HG02610 (cell line): ENCODE measurements at regions not wholly inside any gene's neighbourhood (a gene's known extent, or its start where the extent isn't known, plus 50 kb on each side); places are given as distances from the start of the nearest gene placed in this dataset.

Experiments
- ATAC-seq: cut with Tn5 transposase; IDR thresholded peaks from one replicate; pipeline ENCODE4 v1.9.1; 2021; ENCODE audit warnings: mild to moderate bottlenecking, moderate library complexity; ENCODE audit not compliant: unreplicated experiment

DNA sequence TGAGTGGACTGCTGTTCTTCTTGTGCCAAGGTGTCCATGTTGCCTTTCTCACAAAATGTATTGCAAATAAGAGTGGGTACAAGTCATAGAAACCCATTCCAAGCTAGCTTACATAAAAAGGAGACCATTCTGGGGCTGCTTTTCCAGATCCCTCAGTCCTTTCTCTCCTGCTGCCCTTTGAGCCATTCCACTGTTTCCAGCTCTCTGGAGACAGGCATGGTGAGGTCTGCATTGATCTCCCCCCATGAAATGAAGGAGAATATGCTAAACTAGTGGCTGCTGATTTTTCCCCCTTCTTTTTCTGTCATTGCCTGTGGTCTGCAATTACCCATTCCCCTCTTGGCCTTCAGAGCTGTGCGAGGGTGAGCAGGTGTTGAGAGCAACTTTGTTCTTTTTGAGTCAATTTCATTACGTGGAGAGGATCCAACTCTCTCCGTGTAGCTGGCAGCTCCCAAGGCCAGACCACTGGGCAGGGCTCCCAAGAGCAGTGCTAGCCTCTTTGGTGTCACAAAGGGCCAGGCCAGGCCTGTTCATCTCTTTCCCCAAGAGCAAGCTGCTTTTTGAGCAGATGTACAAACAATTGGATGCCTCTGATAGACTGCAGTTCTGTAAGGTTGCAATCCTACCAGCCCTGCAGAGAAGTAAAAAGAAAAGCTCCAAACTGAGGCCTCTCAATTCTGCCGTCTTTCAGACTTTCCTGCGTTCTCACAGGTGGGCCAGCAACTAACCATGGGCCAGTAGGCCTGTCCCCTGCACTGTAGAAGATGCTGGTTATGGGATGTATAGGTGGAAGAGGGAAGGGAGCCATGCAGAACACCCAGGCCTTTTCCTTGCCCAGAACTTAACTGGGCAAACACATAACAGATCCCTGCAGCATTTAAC is 96.1 kb upstream of the ARMC2 start:
- ATAC-seq: no peak

DNA sequence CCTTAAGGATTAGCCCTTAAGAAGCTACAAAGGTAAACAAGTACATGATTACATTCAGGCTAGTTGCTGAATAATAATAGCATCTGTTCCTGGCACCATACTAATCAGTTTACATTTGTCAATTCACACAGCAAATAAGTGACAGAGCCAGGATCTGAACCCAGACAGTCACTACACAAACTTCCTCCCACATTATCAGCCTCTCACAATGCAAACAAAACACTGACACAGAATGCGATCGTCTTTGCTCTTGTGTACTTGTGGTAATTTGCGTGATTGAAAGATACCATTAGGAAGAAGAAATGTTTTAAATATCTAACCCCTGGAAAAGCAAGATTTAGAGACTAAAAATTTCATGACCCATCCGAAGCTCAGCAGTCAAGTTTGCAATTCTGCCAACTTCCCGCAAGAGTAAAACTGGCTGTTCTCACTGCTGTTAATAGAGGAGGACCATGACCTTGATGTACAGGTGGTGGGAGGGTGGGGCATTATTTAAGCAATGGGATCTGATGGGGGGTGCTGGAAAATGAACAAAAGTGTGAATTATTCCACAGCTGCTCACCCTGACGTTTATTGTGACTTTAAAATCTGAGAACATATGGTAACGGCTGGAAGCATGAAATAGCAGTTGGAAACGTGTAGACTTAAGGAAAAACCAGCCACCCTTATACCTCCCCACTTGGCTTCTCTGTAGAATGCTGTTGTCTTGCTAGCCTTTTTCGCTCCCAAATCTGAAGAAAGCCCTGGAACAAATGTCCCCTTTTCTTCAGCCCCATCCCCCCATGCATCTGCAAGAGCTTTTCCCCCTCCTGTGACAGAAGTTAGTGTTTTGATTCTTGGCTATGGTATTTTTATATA is 95.3 kb upstream of the ARMC2 start:
- ATAC-seq: no peak

DNA sequence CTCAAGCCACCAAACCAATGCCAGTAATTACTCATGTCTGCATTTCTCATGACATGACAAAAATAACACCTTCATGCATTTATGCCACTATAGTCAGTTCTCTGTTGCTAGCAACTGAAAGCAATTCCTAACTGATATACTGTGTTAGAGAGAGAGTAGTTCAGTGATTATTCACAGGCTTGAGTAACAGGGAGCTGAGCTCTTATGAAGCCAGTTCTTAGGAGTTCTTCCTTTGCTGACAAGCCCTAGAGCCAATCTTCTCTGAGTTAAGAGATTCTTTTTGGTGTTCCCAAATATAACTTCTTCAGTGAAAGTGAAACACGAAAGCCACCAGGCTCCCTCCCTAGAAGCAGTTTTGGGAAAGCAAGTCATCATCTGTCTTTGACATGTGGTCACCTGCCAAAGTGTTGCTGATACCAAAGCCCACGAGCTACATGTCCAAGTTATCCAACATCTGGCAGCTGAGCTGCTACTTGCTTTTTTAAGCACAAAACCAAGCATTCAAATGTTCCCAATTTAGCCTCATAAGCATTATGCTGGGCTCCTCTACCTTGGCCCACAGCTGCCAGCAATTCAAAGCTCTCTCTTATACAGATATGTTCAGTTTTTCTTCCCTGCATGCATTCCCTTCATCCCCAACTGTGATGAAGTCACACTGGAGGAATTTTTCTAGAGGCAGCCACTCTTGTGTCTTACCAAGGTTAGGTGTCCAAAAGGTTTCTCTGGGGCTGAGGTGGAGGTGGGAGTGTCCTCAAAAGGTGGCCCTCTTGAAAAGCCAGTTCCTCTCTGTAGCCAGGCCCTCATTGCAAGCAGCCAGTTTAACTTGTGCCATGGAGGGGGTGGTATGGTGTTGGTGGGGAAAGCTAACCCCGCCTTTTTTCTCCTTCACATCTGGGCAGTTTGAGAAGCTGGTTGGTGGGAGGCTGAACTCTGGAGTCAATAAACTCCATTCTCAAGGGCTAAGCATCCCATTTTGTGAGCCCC is 92.7 kb upstream of the ARMC2 start:
- no peak for ATAC-seq

DNA sequence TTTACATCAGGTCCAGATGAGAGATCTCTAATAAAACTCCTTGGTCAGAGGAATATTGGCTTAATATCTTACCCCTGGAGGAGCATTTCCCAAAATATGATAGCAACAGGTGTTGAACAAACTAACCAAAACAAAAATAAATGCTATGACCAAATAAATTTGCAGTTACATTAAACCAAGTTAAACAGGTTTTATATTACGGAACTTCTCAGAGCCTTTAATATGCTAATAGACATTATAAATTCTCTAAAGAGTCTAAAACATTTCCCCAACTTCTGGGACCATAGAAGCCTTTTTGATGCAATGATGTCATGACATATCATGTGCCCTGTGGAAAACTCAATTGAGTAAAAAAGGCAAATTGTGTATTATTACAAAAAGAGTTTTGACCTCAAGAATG is 90.9 kb upstream of the ARMC2 start:
- no peak for ATAC-seq

DNA sequence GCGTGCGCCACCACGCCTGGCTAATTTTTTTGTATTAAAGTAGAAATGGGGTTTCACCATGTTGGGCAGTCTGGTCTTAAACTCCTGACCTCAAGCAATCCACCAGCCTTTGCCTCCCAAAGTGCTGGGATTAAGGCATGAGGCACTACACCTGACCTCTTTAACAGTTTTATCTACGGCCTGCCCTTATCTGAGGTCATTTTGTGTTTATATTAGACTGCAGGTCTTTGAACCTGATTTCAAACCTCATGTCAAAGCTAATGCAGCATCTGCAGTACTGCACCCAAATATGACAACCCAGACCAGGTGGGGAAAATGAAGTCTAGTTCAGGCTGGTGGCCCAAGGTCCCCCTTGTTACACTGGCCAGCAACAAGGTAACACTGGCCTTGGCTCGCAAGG is 89.3 kb upstream of the ARMC2 start:
- no peak for ATAC-seq

DNA sequence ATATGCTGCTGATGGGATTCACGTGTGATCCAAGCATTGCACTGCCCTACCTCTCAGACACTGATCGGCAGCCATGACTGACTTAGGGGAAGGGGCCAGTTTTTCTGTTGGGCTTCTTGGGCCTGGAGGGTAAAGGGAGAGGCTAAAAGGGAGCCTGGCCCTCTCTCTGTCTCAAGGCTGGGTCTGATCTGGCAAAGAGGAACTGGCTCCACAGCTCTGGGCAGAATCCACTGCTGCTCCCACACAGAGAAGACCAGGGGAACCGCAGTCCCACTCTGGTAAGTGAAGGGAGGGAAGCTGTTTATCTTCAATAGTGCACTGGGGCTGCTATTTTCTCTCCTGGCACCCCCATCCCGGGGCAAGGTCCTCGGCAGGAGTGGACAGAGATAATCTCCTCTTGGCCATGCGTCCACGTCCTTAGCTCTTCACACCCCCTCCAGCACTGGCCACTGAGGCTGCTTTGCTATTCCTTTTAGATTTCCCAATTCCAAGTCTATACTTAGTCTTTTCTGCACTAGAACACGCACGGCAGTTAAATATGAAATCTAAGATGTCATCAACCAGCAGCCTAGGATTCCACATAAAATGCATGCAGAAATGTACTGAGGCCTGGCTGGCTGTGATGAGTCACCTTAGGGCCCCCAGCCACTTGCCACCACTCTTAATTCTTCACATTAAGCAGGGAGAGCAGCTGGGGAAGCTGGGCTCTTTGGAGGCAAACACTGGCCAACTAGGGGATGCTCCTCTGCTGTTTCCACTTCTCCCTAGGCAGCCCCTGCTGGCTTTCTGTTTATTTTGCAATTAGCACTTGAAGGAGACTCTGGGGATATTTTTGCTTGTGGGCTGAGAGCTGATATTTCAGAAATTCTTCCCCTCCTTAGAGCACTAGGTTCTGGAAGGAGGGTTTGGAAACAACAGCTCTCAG is 87.8 kb upstream of the ARMC2 start:
- ATAC-seq: no peak

DNA sequence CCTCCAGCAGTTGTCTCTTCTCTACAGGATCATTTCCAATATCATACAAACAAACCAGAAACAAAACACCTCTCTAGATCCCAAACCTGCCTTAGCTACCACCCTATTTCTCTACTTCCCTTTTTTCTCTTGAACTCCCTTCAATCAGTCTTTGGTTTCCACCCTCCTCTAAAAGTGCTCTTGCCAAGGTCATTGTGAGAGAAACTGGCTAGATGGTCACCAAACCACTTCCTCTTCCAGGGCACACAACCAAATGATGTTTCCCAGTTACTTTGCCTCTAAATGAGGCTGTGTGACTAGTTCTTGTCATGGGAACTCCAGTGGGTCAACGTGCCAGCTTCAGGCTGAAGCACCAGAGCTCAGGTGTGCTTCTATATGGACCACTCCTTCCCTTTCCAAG is 85.8 kb upstream of the ARMC2 start:
- ATAC-seq: no peak

DNA sequence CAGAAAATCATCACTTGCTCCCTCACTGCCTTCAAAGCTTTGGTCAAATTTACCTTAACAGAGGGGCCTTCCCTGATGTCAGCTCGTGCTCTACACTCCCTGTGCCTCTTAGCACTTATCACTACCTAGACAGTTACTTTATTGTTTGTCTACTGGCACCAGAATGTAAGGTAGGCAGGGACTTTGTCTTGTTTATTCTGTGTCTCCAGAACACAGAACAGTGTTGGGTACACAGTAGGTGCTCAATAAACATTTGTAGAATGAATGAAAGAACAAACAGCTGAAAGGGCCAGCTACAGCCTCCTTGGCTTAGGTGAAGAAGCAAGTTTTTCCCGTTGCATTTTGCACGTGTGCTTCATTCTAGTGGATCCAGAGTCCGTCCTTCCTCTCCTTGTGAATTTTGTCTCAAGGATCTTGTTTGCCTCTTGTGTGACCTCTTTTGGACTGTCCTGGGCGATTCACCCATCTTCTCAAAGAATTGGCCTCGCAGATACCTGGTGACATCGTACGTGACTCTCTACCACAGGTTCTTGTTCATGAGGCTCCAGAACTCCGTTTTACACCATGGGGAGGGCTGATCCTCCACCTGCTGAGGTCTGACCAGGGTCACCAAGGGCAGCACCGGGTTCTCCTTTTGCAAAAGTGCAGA is 84.2 kb upstream of the ARMC2 start:
- ATAC-seq: no peak

DNA sequence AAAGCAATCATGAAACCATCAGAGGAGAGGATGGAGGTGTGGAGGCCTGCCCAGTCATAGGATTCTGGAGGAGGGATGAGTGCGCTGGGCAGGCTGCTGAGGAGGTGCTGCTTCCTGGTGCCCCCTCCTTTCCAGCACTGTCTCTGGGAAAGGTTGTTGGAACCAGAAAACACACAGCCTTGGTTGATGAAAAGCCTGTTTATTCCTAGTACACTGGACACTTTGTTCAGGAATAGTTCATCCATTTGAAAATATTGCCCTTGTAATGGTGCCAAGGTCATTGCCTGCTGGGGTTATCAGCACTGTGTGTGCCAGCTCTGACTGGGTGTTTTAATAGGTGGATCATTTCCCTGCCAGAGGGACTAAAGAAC is 83.7 kb upstream of the ARMC2 start:
- ATAC-seq: no peak

DNA sequence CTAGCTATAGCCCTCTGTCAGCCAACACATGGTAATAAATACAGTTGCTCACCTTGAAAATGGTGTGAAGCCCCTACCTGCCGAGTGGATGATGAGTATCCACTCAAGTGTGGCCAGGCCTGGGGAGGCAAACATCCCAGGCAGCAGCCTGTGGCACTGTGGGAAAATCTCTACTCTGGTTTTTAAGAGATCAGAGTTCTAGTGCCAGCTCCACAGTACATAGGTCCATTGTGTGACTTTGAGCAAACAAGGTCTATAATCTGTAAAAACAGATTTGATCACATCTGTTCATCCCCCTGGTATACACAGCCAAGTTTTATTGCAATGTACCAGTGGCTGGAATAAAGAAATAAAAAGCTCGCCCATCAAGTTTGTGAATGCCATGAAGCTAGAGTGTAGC is 82.7 kb upstream of the ARMC2 start:
- no peak for ATAC-seq

DNA sequence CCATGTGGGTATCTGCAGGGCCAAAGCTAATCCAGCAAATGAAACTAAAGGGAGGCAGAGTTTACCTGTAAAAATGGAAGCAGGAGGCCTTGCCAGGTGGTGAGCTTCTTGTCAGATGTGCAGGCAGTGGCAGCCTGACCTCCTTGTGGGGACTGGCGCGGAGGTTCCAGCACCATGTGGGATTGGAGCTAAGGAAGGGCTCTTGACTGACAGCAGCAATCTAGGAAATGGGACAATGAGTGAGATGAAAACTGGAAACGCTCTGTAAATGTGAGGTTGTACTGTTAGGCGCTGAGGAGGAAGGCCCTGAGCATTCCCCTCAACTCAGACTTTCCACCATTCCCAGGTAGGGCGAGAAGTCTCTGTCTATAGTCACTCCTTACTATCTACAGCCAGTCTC is 81.8 kb upstream of the ARMC2 start:
- ATAC-seq: no peak

DNA sequence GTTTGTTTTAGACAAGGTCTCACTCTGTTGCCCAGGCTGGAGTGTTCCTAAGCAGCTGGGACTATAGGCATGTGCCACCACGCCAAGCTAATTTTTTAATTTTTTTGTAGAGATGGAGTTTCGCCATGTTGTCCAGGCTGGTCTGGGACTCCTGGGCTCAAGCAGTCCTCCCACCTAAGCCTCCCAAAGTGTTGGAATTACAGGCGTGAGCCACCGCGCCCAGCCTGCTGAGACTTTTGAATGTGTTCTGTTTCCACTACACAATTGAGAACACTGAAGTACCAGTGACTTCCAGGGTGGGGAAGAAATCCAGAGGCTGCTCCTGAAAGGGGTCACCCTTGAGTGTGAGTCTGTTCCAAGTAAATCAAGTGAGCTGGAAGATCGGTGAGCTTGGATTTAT is 81.3 kb upstream of the ARMC2 start:
- no peak for ATAC-seq

DNA sequence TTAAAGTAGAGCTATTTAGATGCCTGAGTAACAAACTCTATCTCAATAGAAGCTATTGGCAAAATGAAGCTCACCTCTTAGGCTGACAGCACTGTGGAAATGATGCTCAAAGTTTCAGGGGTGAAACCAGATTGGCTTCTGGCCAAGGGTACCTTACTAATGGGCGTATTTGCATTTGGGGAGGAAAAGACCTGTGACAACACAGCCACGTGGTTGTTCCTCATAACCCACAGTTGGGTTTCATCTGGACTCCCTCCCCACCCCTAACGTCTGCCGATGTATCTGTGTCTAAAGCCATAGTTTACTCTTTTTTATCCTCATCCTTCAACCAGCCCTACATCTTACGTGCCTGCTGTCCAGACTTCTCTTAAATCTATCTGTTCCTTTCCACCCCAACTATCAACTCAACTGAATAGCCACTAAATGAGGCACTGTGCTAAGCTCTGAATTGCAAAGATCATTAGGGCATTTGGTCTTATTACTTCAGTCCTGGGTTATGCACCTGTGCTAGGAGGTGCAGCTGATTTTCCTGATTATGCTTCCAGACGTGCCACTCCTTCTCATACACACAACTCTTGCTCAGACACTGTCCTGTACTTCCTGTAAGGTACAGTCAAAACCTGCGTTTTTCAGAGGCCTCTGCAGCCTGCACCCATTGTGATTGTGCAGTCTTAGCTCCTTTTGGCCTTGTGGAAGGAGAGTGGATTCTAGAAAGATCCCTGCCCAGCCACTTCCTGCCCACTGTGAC is 80.6 kb upstream of the ARMC2 start:
- ATAC-seq: no peak

DNA sequence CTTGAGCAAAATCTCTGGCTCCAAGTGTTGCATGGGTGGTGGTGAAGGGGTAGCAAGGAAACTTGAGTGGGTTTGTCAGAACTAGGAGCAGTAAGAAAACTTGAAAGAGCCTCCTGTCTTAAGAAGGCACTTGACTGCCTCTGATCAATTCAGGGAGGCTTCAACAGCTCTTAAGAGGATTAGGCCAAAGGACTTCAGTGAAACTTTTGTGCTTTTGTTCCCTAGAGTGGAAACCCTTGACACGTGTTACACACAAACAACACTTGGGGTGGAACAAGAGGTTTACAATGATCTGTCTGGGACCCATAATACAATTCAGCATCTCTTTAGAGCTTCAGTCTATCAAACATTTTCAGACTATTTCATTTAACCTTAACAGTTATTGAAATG is 80.1 kb upstream of the ARMC2 start:
- no peak for ATAC-seq

DNA sequence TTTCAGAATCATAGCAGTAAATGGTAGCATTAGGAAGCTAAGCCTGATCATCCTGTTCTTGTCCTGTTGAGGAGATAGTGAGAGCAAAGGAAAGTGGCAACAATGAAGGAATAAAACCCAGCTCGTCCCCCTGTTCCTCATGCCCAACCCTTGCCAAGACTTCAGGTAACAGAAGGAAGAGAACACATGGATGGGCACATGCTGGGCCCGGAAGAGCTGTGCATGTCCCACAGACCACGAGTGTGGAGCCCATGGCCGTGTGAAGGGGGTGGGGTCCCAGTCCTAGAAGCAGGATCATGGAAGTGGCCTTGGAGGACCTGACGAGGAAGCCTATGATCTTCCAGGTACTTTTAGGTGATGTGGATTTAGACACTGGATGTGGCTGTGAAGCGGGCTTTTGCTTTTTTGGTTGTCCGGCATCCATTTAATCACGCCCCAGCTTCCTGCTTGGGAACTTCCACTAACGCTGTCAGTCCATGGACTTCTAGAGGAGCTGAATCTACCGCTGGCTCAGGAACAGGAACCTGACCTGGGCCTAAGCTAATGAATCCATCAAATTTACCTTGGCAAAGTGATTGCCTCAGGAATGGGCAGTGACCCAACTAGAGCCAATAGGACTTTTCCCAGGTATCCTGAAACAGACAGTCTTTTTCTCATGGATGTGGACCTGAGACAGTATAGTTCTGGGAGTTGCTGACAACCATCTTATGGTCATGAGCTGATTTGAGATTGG is 79.3 kb upstream of the ARMC2 start:
- ATAC-seq: no peak

DNA sequence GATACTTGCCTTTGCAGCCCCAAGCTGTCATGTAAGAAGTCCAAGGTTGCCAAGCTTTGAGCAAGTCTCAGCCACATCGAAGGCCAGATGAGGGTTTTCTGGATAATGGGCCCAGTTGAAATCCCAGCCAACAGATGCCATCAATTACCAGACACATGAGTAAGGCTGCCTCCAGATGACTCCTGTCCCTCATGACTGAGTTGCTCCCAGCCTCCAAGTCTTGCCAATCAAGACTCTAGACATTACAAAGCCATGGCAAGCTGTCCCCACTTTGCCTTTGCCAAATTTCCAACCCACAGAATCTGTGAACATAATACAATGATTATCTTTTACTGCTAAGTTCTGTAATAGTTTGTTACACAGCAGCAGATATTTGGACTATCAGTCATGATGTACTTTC is 76.8 kb upstream of the ARMC2 start:
- ATAC-seq: no peak

DNA sequence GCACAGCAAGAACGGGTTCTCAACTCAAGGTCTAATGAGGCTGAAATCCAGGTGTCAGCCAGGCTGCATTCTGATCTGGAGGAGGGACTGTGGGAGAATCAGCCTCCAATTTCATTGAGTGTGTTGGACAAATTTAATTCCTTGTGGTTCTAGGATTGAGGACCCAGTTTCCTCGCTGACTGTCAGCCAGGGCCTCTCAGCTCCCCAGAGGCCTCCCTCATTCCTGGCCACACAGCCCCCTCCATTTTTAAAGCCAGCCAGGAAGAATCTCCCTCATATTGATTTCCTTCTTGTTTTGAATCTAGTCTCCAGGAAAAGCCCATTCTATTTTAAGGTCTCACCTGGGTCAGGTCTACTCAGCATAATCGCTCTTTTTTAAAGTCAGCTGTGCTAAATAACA is 73.7 kb upstream of the ARMC2 start:
- ATAC-seq: no peak

DNA sequence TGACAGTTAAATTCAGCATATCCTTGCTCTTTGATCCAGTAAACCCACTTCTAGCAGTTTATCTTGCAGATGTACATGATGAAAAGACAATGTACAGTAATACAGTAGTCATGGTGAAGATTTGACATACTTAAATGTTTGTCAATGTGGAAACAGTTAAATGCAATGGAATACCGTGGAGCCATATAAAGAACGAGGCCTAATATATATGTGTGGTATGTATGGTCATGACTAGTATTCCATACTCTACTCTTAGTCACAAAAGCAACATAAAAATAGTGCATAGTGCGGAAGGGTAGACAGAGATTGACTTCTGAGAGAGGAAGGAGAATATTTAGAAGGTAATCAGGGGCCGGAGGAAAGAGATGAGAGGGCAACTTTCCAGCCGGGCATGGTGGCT is 70.7 kb upstream of the ARMC2 start:
- ATAC-seq: no peak
